ENCODE measurements at regions not wholly inside any gene's neighbourhood (a gene's known extent, or its start where the extent isn't known, plus 50 kb on each side); places are given as distances from the start of the nearest gene placed in this dataset.

DNA sequence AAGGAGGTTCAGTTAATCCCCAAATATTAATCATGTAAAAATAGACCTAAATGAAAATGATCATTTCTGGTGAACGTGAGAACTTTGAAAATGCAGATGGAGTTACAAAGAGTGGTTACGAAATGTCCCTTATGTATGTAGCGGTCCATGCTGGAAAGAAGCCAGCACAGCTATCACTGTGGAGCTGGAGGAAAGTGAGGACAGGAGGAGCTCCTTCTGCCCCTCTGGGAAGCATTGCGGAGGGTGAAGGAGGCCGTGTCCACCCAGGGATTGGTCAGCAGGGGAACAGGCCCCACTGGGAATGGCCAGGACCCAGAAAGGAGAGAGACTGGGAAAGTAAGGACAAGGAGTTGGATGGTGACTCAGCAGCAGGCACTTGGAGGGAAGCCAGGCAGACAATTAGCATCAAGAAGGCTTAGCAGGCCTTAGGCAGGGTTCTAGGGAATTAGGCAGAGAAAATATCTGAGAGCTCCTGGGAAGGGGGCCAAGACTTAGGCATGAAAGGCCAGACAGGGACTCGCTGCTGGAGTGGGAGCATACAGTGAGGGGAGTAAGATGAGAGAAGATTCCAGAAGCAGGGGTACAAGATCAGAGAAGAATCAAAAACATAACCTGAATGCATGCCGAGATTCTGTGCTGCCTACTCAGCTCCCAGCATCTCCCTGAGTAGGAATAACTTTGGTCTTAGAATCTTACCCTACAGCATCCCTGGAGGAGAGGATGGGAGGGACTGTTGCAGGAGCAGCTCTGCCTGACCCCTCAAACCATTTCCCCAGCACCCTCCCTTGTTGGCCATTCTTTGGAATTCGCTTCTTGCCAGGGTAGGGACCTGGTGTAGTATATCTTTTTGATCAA, 171.0 kb upstream of the UMPS start:
- H3K4me3 ChIP-seq (ENCODE audit: control insufficient read depth, low read depth, low read length) = no peak overlapping the region
- TF ChIP-seq, protein P1, sequence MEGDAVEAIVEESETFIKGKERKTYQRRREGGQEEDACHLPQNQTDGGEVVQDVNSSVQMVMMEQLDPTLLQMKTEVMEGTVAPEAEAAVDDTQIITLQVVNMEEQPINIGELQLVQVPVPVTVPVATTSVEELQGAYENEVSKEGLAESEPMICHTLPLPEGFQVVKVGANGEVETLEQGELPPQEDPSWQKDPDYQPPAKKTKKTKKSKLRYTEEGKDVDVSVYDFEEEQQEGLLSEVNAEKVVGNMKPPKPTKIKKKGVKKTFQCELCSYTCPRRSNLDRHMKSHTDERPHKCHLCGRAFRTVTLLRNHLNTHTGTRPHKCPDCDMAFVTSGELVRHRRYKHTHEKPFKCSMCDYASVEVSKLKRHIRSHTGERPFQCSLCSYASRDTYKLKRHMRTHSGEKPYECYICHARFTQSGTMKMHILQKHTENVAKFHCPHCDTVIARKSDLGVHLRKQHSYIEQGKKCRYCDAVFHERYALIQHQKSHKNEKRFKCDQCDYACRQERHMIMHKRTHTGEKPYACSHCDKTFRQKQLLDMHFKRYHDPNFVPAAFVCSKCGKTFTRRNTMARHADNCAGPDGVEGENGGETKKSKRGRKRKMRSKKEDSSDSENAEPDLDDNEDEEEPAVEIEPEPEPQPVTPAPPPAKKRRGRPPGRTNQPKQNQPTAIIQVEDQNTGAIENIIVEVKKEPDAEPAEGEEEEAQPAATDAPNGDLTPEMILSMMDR (IDR thresholded peaks at IDR 0.05; ENCODE audit: control insufficient read depth, insufficient read depth, low read depth, low read length, missing control alignments) = no peak
- peak; percentile 67 for DNase-seq (ENCODE audit: low read depth)

- DNase-seq (ENCODE audit: low read depth) = peak; percentile 40
- no peak overlapping the region for H3K4me3 ChIP-seq (ENCODE audit: control insufficient read depth, low read depth, low read length)
- TF ChIP-seq, protein P1 (IDR thresholded peaks at IDR 0.05; ENCODE audit: control insufficient read depth, insufficient read depth, low read depth, low read length, missing control alignments) = peak; percentile 88
Measured at GRCh38 chr3:124559846-124560574, 170.2 kb upstream of the UMPS start.

DNA sequence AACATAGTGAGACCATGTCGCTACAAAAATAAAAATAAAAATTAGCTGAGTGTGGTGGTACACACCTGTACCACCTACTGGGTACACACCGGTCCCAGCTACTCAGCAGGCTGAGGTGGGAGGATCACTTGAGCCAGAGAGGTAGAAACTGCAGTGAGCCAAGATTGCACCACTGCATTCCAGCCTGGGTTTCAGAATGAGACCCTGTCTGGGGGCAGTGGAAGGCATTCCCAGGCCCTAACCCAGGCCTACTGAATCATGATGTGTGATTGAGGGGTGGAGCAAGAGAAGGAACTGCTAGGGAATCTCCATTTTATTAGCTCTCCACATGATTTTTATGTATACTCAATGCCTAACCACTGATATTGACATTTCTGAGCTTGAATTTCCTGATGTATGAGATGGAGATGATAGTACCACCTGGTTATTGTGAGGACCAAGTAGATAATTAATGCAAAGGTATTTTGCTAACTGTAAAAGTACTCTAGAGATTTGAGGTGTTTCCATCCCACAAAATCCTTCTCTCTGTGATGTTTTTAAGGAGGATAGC, 169.5 kb upstream of the UMPS start:
- no peak overlapping the region for H3K4me3 ChIP-seq (ENCODE audit: control insufficient read depth, low read depth, low read length)
- DNase-seq (ENCODE audit: low read depth) = no peak
- TF ChIP-seq, protein P1 (IDR thresholded peaks at IDR 0.05; ENCODE audit: control insufficient read depth, insufficient read depth, low read depth, low read length, missing control alignments) = no peak

- no peak for DNase-seq (ENCODE audit: low read depth)
- no peak overlapping the region for H3K4me3 ChIP-seq (ENCODE audit: control insufficient read depth, low read depth, low read length)
- TF ChIP-seq, protein P1 (IDR thresholded peaks at IDR 0.05; ENCODE audit: control insufficient read depth, insufficient read depth, low read depth, low read length, missing control alignments) = no peak
Measured at GRCh38 chr3:124562769-124563168, 167.5 kb upstream of the UMPS start.

DNA sequence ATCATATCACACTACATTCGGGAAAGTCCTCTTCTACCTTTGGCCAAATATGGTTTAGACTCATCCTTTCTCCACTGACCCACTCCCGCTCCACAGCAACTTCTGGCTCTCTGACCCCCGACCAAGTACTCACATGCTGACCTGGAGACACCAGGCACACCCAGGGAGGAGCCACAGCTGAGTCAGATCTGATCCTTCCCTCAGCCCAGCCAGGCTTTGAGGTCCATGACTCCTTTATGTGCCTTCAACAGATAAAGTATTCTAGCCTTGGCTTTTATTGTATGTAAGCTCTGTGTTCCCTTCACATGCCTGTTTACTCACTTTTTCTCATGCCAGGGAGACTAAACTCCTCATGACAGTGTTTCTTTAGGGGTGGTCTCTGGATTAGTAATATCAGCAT, 166.9 kb upstream of the UMPS start:
- H3K4me3 ChIP-seq (ENCODE audit: control insufficient read depth, low read depth, low read length) = no peak overlapping the region
- TF ChIP-seq, protein P1 (IDR thresholded peaks at IDR 0.05; ENCODE audit: control insufficient read depth, insufficient read depth, low read depth, low read length, missing control alignments) = no peak
- DNase-seq (ENCODE audit: low read depth) = no peak

DNA sequence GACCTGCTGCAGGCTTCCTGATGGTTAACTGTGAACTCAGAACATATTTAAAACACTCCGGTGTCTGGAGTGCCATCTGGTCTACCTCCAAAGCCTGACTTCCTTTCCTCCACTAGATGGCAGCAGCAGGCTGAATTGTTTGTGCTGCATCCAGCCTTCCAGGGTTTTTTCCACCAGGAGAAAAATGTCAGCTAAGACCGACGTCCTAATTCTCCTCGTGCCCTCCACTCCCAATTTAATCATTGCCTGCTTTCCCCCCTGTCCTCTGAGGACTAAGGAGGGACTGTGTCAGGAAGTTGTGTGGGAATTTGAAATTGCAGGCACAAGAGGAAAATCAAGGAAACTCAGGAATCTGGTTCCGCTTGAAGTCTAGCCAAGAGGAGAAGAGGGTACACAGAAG, 165.2 kb upstream of the UMPS start:
- H3K4me3 ChIP-seq (ENCODE audit: control insufficient read depth, low read depth, low read length) = no peak overlapping the region
- TF ChIP-seq, protein P1 (IDR thresholded peaks at IDR 0.05; ENCODE audit: control insufficient read depth, insufficient read depth, low read depth, low read length, missing control alignments) = peak; percentile 88

More for the DNA sequence above, 165.2 kb upstream of the UMPS start:
- DNase-seq (ENCODE audit: low read depth) = peak; percentile 24
